HG02588 (cell line): ENCODE measurements at regions not wholly inside any gene's neighbourhood (a gene's known extent, or its start where the extent isn't known, plus 50 kb on each side); places are given as distances from the start of the nearest gene placed in this dataset.

Source experiments
- ATAC-seq: cut with Tn5 transposase; IDR thresholded peaks from one replicate; pipeline ENCODE4 v1.9.1; 2021; ENCODE audit warnings: mild to moderate bottlenecking, moderate library complexity; ENCODE audit not compliant: unreplicated experiment

- no peak for ATAC-seq
Measured at GRCh38 chr4:14807856-14808255, 194.4 kb upstream of the CPEB2 start.

- ATAC-seq, result no peak
Measured at GRCh38 chr4:14809203-14809602, 193.1 kb upstream of the CPEB2 start.

GRCh38 chr4:14810121-14810520 is 192.2 kb upstream of the CPEB2 start:
- ATAC-seq, result no peak

GRCh38 chr4:14810568-14810967 is 191.7 kb upstream of the CPEB2 start:
- ATAC-seq, result no peak

GRCh38 chr4:14812101-14812500 is 190.2 kb upstream of the CPEB2 start:
- ATAC-seq, result no peak

- ATAC-seq, result no peak
Measured at GRCh38 chr4:14816623-14817261, 185.5 kb upstream of the CPEB2 start.

- ATAC-seq, result no peak
Measured at GRCh38 chr4:14824189-14824588, 178.1 kb upstream of the CPEB2 start.

GRCh38 chr4:14827111-14827510 is 175.2 kb upstream of the CPEB2 start:
- no peak for ATAC-seq

- no peak for ATAC-seq
Measured at GRCh38 chr4:14829795-14830194, 172.5 kb upstream of the CPEB2 start.

- ATAC-seq, result no peak
Measured at GRCh38 chr4:14831416-14831815, 170.9 kb upstream of the CPEB2 start.

- no peak for ATAC-seq
Measured at GRCh38 chr4:14833053-14833452, 169.2 kb upstream of the CPEB2 start.

GRCh38 chr4:14834382-14834781 is 167.9 kb upstream of the CPEB2 start:
- no peak for ATAC-seq

- ATAC-seq, result no peak
Measured at GRCh38 chr4:14835288-14835687, 167.0 kb upstream of the CPEB2 start.

GRCh38 chr4:14835708-14836425 is 166.4 kb upstream of the CPEB2 start:
- no peak for ATAC-seq

GRCh38 chr4:14837860-14838259 is 164.4 kb upstream of the CPEB2 start:
- ATAC-seq, result no peak

- ATAC-seq, result no peak
Measured at GRCh38 chr4:14841801-14842768, 160.2 kb upstream of the CPEB2 start.

- ATAC-seq, result no peak
Measured at GRCh38 chr4:14842964-14843630, 159.2 kb upstream of the CPEB2 start.

- no peak for ATAC-seq
Measured at GRCh38 chr4:14844061-14844460, 158.2 kb upstream of the CPEB2 start.

- no peak for ATAC-seq
Measured at GRCh38 chr4:14848229-14848628, 154.1 kb upstream of the CPEB2 start.

- ATAC-seq, result no peak
Measured at GRCh38 chr4:14850455-14851097, 151.7 kb upstream of the CPEB2 start.
